ENCODE measurements at regions not wholly inside any gene's neighbourhood (a gene's known extent, or its start where the extent isn't known, plus 50 kb on each side); places are given as distances from the start of the nearest gene placed in this dataset.

GRCh38 chr5:101897914-101898313, 398.2 kb downstream of the SLCO4C1 start:
- TF ChIP-seq POLR2A (IDR thresholded peaks at IDR 0.05) (no peak), CTCF (IDR thresholded peaks at IDR 0.05) (no peak)
